Mesenchymal stem cell (in vitro differentiated cells and primary cell): ENCODE measurements at regions not wholly inside any gene's neighbourhood (a gene's known extent, or its start where the extent isn't known, plus 50 kb on each side); places are given as distances from the start of the nearest gene placed in this dataset.

ENCODE experiments used
- DNase-seq: peaks from one replicate; pipeline ENCODE4 v3.0.0-alpha.2; 2013
- H2AFZ ChIP-seq: one replicate; pipeline ENCODE4 v1.6.1; 2013; ENCODE audit warnings: low read depth, mild to moderate bottlenecking, control low read depth, inconsistent platforms, low read length, moderate library complexity
- H2AK5ac ChIP-seq: 2 replicates; pipeline ENCODE4 v1.6.1; 2013; ENCODE audit warnings: low read length, moderate library complexity, mild to moderate bottlenecking, inconsistent platforms; ENCODE audit not compliant: severe bottlenecking
- H2BK120ac ChIP-seq: one replicate; pipeline ENCODE4 v1.6.1; 2013; ENCODE audit warnings: low read depth, mild to moderate bottlenecking, inconsistent platforms, low read length, moderate library complexity
- H2BK12ac ChIP-seq, 2 experiments: one replicate each; pipeline ENCODE4 v1.6.1; 2013; ENCODE audit warnings: inconsistent platforms in 2 of 2, low read length in 2 of 2, mild to moderate bottlenecking in 2 of 2, moderate library complexity in 2 of 2, control low read depth in 1 of 2
- H2BK15ac ChIP-seq: one replicate; pipeline ENCODE4 v1.6.1; 2013; ENCODE audit warnings: mild to moderate bottlenecking, low read depth, inconsistent platforms; ENCODE audit not compliant: poor library complexity, severe bottlenecking
- H2BK5ac ChIP-seq: 2 replicates; pipeline ENCODE4 v1.6.1; 2013; ENCODE audit warnings: low read depth, mild to moderate bottlenecking, low read length, control low read depth, inconsistent platforms; ENCODE audit not compliant: poor library complexity, severe bottlenecking
- H3K14ac ChIP-seq, 2 experiments: one replicate each; pipeline ENCODE4 v1.6.1; 2013; ENCODE audit warnings: inconsistent platforms in 2 of 2, low read length in 2 of 2, control low read depth in 1 of 2, mild to moderate bottlenecking in 1 of 2, moderate library complexity in 1 of 2
- H3K18ac ChIP-seq, 2 experiments: one replicate each; pipeline ENCODE4 v1.6.1; 2013; ENCODE audit warnings: inconsistent platforms in 2 of 2, low read length in 2 of 2, control low read depth in 1 of 2, low read depth in 1 of 2, mild to moderate bottlenecking in 1 of 2
- H3K23ac ChIP-seq, 2 experiments: one replicate each; pipeline ENCODE4 v1.6.1; 2013; ENCODE audit warnings: inconsistent platforms in 2 of 2, low read length in 2 of 2, mild to moderate bottlenecking in 2 of 2, moderate library complexity in 2 of 2, control low read depth in 1 of 2
- H3K27ac ChIP-seq: 2 replicates; pipeline ENCODE4 v1.5.1; 2013; ENCODE audit warnings: mild to moderate bottlenecking, moderate library complexity, low read length, control low read depth, inconsistent platforms; ENCODE audit not compliant: poor library complexity, severe bottlenecking
- H3K27me3 ChIP-seq, 2 experiments: 2 replicates each; pipeline versions ENCODE4 v1.6.1 to v1.7.0; 2013; ENCODE audit warnings: low read length in 2 of 2, mild to moderate bottlenecking in 2 of 2, moderate library complexity in 2 of 2, control low read depth in 1 of 2, inconsistent platforms in 1 of 2; ENCODE audit not compliant: control insufficient read depth in 1 of 2, insufficient read depth in 1 of 2
- H3K36me3 ChIP-seq, 2 experiments: 2 replicates each; pipeline versions ENCODE4 v1.6.1 to v1.7.0; 2013; ENCODE audit warnings: low read length in 2 of 2, control low read depth in 1 of 2, inconsistent platforms in 1 of 2, low read depth in 1 of 2, mild to moderate bottlenecking in 1 of 2; ENCODE audit not compliant: insufficient read depth in 2 of 2, control insufficient read depth in 1 of 2
- H3K4ac ChIP-seq, 2 experiments: one replicate each; pipeline ENCODE4 v1.6.1; 2013; ENCODE audit warnings: inconsistent platforms in 2 of 2, low read length in 2 of 2, mild to moderate bottlenecking in 2 of 2, moderate library complexity in 2 of 2, control low read depth in 1 of 2, low read depth in 1 of 2
- H3K4me1 ChIP-seq: 2 replicates; pipeline ENCODE4 v1.6.1; 2013; ENCODE audit warnings: low read depth, low read length, control low read depth; ENCODE audit not compliant: control insufficient read depth, insufficient read depth
- H3K4me2 ChIP-seq: 2 replicates; pipeline ENCODE4 v1.6.1; 2013; ENCODE audit warnings: low read length, mild to moderate bottlenecking, inconsistent platforms; ENCODE audit not compliant: poor library complexity, severe bottlenecking
- H3K4me3 ChIP-seq, 2 experiments: 2 replicates each; pipeline versions ENCODE4 v1.5.1 to v1.7.0; 2013; ENCODE audit warnings: low read length in 2 of 2, mild to moderate bottlenecking in 2 of 2, control low read depth in 1 of 2, low read depth in 1 of 2; ENCODE audit not compliant: insufficient read depth in 1 of 2
- H3K79me1 ChIP-seq: replicated peaks from 2 replicates; pipeline ENCODE4 v1.6.1; 2013; ENCODE audit warnings: mild to moderate bottlenecking, control low read depth, low read length, inconsistent platforms; ENCODE audit not compliant: poor library complexity, severe bottlenecking
- H3K9ac ChIP-seq: 2 replicates; pipeline ENCODE4 v1.7.0; 2013; ENCODE audit warnings: mild to moderate bottlenecking, low read length, moderate library complexity
- H3K9me3 ChIP-seq: 2 replicates; pipeline ENCODE4 v1.7.0; 2013; ENCODE audit warnings: mild to moderate bottlenecking, low read length; ENCODE audit not compliant: control insufficient read depth
- H4K8ac ChIP-seq: one replicate; pipeline ENCODE4 v1.6.1; 2013; ENCODE audit warnings: inconsistent platforms, mild to moderate bottlenecking, low read length, moderate library complexity
- H4K91ac ChIP-seq: one replicate; pipeline ENCODE4 v1.6.1; 2013; ENCODE audit warnings: mild to moderate bottlenecking, low read length, inconsistent platforms
- WGBS: methylation state at CpG from one replicate; pipeline ENCODE4 v1.1.7; 2013; ENCODE audit warnings: mixed read lengths; 5-methylcytosine and 5-hydroxymethylcytosine counted together

DNA sequence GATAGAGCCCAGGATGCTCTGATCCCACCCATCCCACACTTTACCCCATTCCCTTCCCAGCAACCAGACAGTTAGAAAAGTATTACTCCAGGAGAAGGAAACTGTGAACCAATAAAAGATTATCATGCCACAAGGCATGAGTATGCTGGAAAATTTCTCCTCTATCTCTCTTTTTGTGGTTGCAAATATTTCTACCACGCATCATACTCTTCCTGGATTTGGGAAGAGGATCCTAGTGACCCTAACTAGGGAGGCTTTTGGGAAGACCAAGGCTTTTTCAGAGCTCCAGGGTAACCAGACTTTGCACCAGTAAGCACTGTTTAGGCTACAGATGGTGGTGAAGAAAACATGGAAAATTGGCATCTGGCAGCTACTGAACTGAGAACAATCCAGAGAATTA lies 257.6 kb upstream of the CLNK start:
- H2BK5ac ChIP-seq: no peak overlapping the region
- H2BK120ac ChIP-seq: no peak overlapping the region
- H4K91ac ChIP-seq: no peak overlapping the region
- H3K14ac ChIP-seq: no peak overlapping the region
- H3K27ac ChIP-seq: no peak overlapping the region
- no peak overlapping the region for H2BK15ac ChIP-seq
- no peak overlapping the region for H3K23ac ChIP-seq
- H4K8ac ChIP-seq: no peak overlapping the region
- no peak overlapping the region for H3K9ac ChIP-seq
- no peak overlapping the region for H2BK12ac ChIP-seq
- 73% methylated on average over 1 of the region's 1 CpG for WGBS
- no peak overlapping the region for H2AFZ ChIP-seq
- no peaks in the 10 kb centered on the region for H3K79me1 ChIP-seq
- H2AK5ac ChIP-seq: no peak overlapping the region
- H3K4ac ChIP-seq: no peak overlapping the region
- H3K4me1 ChIP-seq: no peaks in the 10 kb centered on the region
- no peak overlapping the region for H3K18ac ChIP-seq
- no peak for DNase-seq
- H3K4me2 ChIP-seq: no peak overlapping the region
- no peaks in the 10 kb centered on the region for H3K27me3 ChIP-seq
- peaks cover 23% of the 10 kb centered on the region for H3K9me3 ChIP-seq
- no peak overlapping the region for H3K4me3 ChIP-seq
- no peaks in the 10 kb centered on the region for H3K36me3 ChIP-seq

DNA sequence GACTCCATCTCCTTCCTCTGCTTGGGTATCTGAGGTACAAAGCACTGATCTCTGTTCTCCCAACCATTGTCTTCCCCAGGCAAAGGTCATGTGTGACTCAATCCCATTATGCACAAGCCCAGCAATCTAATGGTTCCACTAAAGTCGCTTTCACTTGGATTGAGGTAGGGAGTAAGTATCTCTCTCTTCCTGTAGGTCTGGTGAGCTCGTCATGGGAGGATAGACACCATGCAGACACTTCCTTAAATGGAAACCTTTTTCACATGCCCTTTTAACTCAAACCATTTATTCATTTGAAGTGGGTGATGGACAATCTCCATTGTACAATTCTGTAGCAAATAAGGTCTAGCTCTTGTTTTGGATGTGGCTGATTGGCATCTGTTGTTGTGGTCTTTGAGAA lies 245.2 kb upstream of the CLNK start:
- no CpG with 5 or more reads among the region's 2 CpGs for WGBS

DNA sequence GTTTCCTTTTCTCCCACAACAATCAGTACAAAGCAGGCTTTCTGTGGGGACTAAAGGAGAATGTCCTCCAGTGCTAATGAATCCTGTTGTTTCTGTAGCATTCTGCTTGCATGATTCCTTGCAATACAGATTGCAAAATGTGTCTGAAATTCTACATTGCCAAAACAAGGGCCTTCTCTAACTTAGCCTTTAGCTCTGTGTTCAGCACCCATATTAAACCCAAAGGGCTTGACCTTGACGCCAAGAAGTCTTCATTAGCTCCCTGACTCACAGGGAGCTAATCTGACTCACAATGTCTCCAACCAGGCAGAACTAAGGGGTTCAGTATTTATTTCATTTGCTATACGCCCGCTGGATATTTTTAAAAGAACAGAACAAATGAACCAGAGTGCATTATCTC lies 241.4 kb upstream of the CLNK start:
- H3K36me3 ChIP-seq: no peaks in the 10 kb centered on the region
- no peaks in the 10 kb centered on the region for H3K9me3 ChIP-seq
- H3K4ac ChIP-seq: no peak overlapping the region
- no peak overlapping the region for H3K4me2 ChIP-seq
- no peaks in the 10 kb centered on the region for H3K27me3 ChIP-seq
- H2BK12ac ChIP-seq: no peak overlapping the region
- no peak overlapping the region for H2AFZ ChIP-seq
- H2AK5ac ChIP-seq: no peak overlapping the region
- H2BK5ac ChIP-seq: no peak overlapping the region
- no peaks in the 10 kb centered on the region for H3K79me1 ChIP-seq
- no peak overlapping the region for H2BK120ac ChIP-seq
- H3K4me3 ChIP-seq: no peak overlapping the region
- H2BK15ac ChIP-seq: no peak overlapping the region
- no peak overlapping the region for H3K14ac ChIP-seq
- H3K9ac ChIP-seq: no peak overlapping the region
- WGBS: 73% methylated on average over 3 of the region's 3 CpGs
- no peak overlapping the region for H4K91ac ChIP-seq
- H3K27ac ChIP-seq: no peak overlapping the region
- no peak overlapping the region for H4K8ac ChIP-seq
- DNase-seq: peak; percentile 36
- no peak overlapping the region for H3K23ac ChIP-seq
- no peak overlapping the region for H3K18ac ChIP-seq
- peaks cover 4% of the 10 kb centered on the region for H3K4me1 ChIP-seq

More for the DNA sequence above, 245.2 kb upstream of the CLNK start:
- DNase-seq: no peak
- Histone ChIP-seq H3K4ac (no peak overlapping the region), H3K4me2 (no peak overlapping the region), H2BK12ac (no peak overlapping the region), H3K27ac (no peak overlapping the region), H2AK5ac (no peak overlapping the region), H3K27me3 (no peaks in the 10 kb centered on the region), H3K79me1 (no peaks in the 10 kb centered on the region), H4K8ac (no peak overlapping the region), H3K36me3 (no peaks in the 10 kb centered on the region), H2BK5ac (no peak overlapping the region), H2AFZ (no peak overlapping the region), H3K23ac (no peak overlapping the region), H3K18ac (no peak overlapping the region), H3K4me3 (no peak overlapping the region), H2BK15ac (no peak overlapping the region), H3K14ac (no peak overlapping the region), H2BK120ac (no peak overlapping the region), H3K9me3 (no peaks in the 10 kb centered on the region), H3K9ac (no peak overlapping the region), H4K91ac (no peak overlapping the region), H3K4me1 (peaks cover 2% of the 10 kb centered on the region)

DNA sequence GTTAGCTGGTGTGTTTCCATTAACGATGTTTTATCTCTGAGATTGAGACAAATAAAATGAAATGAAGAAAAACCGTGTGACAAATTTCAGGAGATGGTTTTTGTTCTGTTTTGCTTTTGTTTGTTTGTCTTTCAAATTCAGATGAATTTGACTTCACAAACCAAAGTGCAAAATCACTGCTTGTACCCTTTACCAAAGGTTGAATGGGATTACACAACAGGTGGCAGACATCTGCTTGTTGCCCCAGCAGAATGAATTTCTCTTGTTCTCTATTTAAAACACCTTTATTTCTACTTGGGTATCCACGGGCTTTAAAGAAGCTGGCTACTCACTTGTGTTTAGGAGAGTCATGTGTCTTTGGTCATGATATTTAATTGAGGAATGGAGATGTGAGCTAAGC lies 239.7 kb upstream of the CLNK start:
- Histone ChIP-seq H3K36me3 (no peaks in the 10 kb centered on the region), H3K23ac (no peak overlapping the region), H3K9ac (no peak overlapping the region), H3K27me3 (no peaks in the 10 kb centered on the region), H2AK5ac (no peak overlapping the region), H3K4me2 (no peak overlapping the region), H3K4ac (no peak overlapping the region), H3K79me1 (no peaks in the 10 kb centered on the region), H3K9me3 (no peaks in the 10 kb centered on the region), H3K27ac (no peak overlapping the region), H2BK5ac (no peak overlapping the region), H4K91ac (no peak overlapping the region), H4K8ac (no peak overlapping the region), H3K14ac (no peak overlapping the region), H3K4me3 (no peak overlapping the region), H3K4me1 (peaks cover 4% of the 10 kb centered on the region), H2BK120ac (no peak overlapping the region), H2BK15ac (no peak overlapping the region), H2AFZ (no peak overlapping the region), H2BK12ac (no peak overlapping the region), H3K18ac (no peak overlapping the region)
- WGBS: 73% methylated on average over 3 of the region's 3 CpGs
- no peak for DNase-seq
